CD4-positive, alpha-beta T cell treated with Interleukin-21 for 1 hour (primary cell): ENCODE measurements at regions not wholly inside any gene's neighbourhood (a gene's known extent, or its start where the extent isn't known, plus 50 kb on each side); places are given as distances from the start of the nearest gene placed in this dataset.
"Not testable (repeated sequence)": the region's sequence is repeated elsewhere in the genome, so short reads cannot be mapped to it uniquely, and the experiment has no call there.

Experiments
- DNase-seq: peaks from one replicate; pipeline ENCODE4 v3.0.0-alpha.2; 2020

DNA sequence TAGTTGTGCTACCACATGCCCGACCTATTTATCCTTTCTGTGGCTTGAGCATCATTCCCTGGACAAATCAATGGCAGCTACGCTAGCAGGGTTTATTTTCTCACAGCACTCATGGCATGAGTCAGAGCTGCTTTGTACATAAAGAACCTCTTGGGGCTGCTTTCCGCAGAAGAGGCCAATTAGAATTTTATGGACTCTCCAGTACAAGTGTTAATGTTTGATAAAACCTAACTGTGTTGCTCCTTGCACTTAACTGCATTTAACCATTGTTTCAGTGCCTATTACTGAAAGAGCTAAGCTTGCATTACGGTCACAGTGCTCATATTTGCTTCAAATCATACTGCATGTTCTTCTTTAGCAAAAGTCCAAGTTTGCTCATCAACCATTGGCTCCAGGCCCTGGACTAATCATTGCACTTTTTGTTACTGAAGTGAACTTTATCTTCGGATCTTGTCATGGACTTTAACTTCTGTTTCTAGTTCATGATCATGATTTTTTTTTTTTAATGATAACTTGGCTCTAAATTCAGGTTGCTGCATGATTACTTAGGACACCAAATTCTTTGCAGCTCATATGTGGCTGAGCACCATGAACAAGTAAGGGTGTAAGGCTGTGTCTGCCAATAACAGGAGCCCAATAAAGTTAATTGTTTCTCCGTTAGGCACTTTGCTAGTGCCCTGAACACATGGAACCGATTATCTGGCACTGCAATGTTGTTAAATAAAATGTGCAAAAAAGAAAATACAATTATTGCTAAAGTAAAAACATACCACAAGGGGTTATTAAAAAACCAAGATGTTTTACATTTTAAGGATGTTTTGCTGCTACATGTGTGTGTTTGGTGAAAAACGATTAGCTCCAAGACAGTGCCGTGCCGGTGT is 492.2 kb downstream of the KCNJ2 start:
- DNase-seq: no peak

DNA sequence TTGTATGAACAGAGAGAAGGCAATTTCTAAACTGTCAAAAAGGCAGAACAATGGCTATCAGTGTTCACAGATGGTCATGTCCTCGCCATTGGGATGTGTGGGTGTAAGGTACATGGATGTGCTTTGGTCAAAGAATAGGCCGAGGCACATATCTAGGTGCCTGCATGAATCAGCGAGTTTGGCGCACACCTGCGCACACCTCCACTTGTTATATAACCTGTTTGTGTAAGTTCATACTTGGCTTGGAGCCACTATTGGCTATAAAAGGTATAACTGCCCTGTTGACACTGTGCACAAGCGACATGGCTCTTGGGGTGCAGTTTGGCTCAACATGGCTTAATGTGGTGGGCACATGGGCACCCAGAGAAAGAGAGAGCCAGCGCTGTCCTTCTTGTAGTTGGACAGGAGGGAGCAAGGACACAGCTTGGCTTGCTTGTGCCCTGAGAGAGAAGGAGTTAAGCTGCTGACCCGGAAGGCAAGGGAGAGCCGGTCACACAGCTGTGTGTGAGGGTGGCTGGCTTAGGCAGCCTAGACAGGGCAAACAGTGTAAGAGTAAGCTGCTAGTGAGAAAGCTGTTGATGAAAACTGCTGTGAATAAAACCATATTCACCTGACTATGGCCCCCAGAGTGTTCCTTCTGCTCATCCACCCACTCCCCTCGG is 499.1 kb downstream of the KCNJ2 start:
- DNase-seq: no peak

DNA sequence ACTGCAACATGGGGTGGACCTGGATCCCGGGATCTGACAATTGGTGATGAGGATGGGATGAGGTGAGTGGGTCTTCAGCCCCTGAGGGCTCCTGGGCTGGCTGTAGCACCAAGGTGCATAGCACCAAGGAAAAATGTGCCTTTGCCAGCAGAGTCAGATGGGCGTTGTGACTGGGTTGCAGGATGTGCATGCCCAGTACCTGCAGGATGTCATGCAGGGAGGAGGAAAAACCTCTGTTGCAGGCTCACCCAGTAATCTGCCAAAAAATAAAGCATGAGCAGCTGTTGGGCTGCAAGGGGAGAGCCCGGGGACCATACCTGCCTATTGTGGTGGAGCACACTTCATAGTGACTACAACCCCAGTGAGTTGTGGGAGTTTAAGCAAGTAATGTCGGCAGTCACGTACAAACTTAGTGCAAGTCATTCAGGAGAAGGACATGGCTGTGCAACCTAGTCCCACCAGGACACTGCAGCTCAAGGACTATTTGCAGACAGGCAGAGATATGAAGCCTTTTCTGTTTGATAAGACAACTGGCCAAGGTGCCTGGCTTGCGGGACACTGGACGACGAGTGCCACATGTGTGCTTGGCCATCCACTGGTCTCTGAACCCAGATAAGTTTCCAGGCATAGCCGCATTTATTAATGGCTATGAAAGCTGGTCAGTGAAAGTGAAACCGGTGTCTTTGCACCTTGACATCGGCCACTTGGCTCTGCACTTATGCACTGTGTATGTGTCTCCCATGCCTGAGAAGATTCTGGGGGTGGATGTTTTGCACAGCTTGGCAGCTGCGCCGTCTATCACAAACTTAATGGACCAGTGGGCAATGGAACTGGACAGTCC is 499.8 kb downstream of the KCNJ2 start:
- DNase-seq: no peak

DNA sequence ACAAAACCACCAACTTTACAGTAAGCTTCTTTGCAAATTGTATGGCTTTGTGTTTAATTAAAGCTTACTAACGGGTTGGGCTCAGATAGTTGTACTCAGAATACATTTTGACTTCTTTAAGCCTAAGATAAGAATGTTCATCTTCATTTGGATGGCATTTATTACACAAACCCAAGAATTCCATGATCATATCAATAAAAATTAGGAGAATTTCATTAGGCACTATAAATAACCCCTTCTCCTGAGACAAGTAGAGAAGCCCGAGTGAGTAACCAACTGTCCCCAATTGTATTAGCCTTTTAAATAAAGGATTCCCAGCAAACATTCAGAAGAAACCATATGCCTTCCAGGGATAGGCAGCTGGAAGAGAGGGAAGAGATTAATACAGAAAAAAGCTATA is 504.7 kb downstream of the KCNJ2 start:
- DNase-seq: no peak

DNA sequence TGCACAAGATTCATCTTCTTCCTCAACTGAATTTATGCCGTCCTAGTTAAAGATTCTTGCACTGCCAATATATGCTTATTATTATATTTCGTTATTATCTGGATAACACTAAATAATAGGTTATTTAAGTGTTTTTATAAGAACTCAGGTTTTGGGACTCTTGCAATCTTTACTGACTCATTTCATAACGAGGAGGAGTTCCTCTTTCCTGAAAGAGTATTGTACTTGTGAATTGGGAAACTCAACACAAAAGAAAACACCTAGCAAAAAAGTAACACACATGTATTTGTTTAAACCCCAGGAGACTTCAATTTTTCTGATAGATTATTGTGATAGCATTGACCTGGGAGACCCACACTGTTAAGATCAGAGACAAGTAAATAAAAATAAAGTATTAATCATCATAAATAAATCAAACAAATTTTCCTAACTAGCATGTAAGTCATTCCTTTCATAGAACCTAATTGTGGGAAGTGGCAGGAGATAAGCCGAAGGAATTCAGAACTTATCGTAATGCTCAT is 505.8 kb downstream of the KCNJ2 start:
- DNase-seq: no peak

DNA sequence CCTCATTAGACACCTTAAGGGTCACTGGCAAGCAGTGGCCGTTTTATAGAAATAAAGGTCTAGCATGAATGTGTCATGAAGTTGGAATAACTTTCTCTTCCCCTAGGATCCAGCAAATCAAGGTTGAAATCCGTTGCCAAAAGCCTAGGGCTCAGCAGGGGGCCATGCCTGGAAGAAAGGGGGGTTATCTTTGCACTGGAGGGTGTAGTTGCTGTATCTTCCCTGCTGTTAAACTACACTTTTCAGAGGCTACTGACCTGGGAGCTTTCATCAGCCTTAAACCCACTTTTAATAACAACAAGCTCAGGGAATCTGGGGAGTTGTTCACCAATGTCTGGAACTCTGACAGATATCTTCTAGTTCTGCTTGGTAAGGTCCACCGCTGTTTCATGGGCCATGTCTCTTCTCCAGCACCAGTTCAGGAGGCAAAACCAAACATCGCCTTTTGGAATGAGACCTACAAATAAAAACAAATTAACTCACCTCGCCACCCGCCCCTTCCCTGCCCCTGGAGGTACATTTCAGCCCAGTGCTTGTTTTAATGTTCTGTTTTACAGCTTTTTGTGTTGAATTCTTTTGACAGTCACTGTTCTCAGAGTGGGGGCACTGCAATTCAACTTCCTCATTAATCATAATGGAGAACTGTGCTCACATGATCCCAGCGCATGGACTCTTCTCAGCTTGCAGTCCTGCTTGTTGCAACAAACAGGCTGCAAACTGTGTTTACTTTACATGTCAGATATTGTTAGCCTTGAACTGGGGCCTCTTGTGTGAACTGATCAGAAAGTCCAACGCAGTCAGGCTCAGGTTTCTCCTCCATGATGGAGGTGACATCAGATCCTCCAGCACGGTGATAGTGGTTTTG is 508.7 kb downstream of the KCNJ2 start:
- no peak for DNase-seq

DNA sequence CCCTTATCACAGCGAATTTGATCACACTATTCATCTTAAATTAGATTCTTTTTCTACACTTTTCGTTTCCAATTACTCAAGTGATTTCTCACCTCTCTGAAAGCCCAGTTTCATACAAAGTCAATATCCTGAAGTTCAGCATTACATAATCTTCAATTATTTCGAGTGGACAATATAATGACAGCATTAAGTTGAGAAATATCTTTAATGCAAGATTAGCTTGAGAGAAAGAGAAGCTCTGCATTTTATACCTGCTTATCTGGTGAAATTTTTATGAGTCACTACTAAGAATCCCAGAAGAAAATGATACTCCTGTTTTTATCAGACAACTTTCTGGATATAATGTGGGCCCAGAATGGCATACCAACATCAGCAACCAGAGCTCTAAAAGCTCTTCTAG is 509.6 kb downstream of the KCNJ2 start:
- no peak for DNase-seq

DNA sequence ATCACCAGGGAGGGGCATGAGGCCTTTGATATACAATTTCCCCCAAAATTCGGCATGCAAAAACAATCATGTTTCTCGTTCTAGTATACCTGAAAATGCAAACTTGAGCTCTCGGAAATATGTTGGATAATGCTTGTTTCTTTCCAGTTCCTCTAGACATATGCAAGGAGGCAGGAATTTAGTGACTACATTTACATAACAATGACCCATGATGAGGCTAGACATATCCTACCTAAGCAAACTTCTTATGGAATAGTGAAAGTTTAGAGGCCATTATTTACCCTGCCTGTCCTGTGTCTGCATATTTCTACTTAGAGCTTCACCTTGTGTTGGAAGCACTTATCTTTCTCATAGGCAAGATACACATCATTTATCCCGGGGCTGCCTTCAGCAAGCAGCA is 514.6 kb downstream of the KCNJ2 start:
- no peak for DNase-seq

DNA sequence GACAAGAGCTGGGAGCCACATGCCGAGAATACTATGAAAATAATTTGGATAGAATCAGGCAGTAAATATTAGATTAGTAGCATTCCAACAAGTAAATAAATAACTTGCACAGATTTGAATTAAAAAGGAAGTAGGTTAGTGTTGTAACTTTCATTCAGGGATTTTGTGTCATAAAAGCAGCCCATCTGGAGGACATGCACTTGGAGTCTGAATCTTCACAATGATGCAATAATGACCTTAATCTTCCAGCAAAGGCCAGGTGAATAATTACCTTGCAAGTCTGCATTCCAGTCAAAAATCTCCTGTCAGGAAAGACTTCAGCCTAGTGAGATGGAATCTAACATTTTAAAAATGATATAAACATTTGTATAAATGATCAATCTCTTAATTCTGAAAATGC is 518.1 kb downstream of the KCNJ2 start:
- DNase-seq: no peak

DNA sequence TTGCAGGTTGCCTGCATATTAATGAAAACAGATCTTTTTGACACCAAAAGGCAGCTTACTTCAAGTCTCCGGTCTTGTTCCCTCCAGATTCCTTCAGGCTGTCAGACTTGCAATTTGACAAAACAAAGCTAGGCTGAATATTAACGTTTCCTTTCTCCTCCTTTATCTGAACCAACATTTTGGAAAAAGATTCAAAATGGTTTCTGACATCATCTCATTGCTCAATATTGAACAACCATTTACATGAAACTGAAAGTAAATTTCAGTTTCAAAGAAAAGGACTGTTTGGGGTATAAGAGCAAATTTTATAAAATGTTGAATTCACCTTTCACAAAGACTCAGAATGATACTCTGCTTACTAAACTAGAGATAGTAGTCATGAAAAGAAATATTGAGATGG is 521.8 kb downstream of the KCNJ2 start:
- DNase-seq: no peak

DNA sequence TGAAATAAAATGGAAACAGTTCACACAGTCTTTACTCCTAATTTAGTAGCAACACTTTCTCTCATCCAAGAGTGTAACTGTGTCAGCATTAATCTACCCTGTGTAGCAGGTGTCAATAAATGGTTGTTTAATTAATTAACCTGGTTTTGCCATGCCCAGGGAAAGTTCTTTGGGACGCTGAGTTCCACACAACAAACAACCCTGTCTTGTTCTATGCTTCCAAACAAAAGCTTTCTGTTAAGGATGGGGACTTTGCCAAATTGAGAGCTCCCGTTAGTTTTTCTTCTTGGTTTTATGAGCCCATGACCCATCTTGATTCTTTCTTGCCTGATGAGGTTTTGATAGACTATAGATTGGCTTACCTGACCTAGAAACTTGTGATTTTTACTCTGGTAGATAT is 530.1 kb downstream of the KCNJ2 start:
- DNase-seq: no peak

DNA sequence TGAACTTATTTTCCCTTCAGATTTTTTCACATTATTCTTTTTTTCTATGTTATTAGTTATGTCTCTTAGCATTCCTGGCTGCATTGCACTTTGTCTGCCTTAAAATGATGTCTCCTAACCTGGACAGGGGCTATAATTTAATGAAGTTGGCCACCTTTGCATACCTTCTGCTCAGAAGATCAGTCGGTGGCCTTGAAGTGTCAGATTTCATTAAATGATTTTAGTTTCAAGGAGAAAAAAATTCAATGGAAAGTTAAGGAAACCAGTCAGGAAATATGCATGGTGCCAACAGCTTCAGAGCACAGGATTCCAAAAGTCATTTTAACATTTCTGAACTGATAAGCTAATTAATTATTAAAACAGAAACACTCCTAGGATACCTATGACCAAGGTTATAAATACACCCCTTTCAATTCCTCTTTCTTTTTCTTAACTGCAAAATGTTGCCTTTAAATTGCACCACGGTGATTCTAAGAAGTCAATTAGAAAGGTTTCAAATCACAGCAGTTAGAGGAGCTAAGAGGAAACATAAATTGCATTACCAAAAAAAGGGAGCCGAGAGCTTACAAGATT is 533.4 kb downstream of the KCNJ2 start:
- DNase-seq: no peak

DNA sequence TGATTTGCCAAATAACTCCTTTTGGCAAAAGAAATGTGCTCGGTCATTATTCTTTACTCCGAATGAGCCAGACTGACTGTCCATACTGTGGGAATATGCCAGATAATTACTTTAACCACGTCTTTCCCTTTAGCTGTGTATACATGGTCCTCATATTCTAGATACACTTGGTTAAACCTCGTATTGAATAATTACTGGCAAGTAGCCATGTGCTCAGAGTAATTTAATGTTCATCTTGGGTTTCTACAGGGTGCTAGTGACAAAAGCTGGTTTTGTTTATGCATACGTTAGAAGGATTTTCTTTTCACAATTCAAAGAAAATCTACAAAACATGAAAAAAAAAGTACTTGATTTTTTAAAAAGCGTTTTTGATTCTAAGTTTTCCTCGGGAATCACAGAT is 540.3 kb downstream of the KCNJ2 start:
- DNase-seq: no peak

DNA sequence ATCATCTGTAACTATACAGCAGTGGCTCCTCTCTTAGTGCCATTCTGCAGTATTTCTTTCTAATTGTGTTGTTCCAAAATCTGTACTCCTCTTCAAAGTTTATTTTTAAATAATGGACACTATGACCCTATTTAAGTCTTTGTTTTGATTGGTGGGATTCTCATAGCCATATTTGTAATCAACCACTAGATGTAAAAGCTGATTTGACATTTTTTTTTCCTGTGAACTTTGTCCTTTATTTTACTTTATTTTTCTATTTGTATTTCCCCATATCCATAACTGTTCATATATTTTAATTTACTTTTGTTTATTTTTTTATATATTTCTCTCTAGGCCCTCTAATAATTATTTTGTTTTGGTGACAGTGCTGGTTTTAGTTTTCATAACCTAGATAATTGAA is 544.4 kb downstream of the KCNJ2 start:
- no peak for DNase-seq

DNA sequence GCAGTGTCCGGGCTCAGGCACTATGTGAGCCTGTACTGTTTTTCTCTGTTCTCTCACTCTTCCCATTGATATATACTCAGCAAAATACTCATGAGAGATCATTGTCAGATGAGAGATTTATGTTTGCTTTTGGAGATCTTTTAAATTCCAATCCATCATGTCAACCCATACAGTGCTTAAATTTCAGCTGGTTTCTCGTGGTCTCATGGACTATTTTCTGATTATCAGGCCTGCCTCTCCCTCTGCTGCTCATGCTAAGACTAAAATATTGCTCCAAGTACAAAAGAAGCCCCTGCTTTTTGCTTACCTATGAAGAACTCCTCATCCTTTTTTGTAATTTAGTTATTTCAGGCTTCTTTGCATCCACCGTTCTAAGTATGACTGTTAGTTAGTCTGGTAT is 547.2 kb downstream of the KCNJ2 start:
- DNase-seq: no peak

DNA sequence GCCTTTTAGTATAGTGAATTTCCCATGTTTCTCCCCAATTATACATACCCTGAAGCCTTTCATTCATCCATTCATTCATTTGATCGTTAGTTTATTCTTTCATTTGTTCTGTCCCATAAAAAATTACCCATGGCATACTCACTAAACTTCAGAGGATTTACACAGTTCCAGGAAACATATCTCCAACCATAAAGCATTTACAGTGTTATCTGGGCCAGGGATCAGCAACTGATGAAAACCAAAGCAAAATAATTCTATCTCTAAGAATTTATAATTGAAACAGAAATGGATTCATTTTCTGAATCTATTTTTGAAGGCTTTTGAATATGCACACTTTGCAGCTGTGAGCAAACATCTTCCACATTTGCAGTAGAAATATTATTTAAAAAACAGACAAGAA is 547.7 kb downstream of the KCNJ2 start:
- DNase-seq: no peak

DNA sequence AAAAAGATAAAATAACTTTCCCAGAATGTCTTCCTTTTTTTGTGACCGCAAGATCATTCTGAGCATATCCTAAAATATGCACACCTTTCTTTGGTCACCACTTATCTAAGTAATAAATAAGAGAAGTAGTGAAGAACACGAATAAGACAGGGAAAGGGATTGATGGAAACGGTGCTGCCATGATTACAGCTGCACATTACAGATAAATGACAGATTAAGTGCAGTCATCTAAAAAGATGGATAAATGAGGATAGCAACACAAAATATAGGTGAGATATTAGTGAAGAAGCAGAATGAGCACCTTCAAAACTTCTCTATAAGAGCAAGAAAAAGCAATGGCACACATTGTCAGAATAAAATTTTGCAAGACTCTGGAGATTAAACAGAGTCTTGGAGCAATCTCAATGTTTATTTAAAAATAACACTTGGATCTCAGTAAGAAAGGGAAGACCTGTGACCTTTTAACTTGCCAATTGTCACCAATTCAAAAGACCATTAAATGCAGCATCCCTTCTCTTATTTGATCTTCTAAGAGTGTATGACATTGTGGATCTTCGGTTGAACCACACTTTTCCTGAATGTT is 567.1 kb downstream of the KCNJ2 start:
- DNase-seq: no peak

DNA sequence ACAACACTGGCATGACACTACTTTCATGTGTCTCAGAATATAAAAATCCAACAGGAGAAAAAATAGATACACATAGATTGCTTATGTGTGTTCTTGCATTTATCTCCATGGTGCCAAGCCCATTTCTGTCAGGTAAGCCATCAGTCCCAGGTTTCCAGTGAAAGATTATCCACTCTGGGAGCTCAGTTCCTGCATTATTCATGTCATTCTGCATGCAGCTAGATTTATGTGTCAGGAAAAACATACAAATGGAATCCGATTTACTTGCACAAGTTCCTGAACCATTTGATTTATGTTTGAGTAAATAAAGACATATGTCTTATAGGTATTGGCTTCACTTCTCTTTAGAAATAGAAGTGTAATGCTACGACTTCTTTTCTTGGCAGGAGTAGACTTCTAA is 569.7 kb downstream of the KCNJ2 start:
- no peak for DNase-seq

DNA sequence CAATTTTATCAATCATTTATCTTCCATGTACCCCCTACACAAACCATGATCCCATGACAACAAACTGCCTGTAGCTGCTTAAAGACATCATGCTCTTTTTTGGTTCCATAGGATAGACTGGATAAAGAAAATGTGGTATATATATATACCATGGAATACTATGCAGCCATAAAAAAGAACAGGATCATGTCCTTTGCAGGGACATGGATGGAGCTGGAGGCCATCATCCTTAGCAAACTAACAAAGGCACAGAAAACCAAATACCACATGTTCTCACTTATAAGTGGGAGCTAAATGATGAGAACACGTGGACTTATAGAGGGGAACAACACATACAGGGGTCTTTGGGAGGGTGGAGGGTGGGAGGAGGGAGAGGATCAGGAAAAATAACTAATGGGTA is 577.2 kb downstream of the KCNJ2 start:
- not testable (repeated sequence) for DNase-seq

DNA sequence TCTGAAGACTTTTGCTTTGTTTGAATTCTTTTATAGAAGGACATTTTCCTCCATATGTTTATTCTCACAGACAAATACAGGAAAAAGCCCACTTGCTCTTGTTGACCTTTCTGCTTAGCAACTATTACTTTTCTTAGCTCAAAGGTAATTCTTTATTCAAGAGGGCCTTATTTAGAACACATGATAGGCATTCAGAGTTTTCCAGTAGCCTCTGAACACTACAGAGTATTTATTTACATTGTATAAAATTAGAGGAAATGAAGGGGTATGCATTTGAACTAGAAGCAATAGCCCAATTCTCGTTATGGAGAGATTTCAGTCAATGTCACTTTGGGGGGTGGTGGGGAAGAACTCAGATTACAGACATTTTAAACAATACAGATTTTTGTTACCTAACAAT is 581.7 kb downstream of the KCNJ2 start:
- DNase-seq: no peak

DNA sequence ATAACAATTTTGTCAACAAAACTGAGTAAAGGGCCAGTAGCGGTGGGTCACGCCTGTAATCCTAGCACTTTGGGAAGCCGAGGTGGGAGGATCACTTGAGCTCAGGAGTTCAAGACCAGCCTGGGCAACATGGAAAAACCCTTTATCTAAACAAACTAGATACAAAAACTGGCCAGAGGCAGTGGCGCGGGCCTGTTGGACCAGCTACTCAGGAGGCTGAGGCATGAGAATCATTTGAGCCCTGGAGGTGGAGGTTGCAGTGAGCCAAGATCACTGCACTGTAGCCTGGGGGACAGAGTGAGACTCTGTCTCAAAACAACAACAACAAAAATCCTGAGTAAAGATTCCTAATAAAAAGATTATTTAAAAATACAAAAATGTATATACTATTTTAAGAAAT is 583.1 kb downstream of the KCNJ2 start:
- DNase-seq: not testable (repeated sequence)
